ENCODE measurements at regions not wholly inside any gene's neighbourhood (a gene's known extent, or its start where the extent isn't known, plus 50 kb on each side); places are given as distances from the start of the nearest gene placed in this dataset.

- Histone ChIP-seq H3K4me3 (ENCODE audit: low read length, poor library complexity, severe bottlenecking) (no peak overlapping the region), H3K27me3 (ENCODE audit: insufficient read depth, low read length, poor library complexity, severe bottlenecking) (no peaks in the 10 kb centered on the region), H3F3A (ENCODE audit: low read depth) (no peaks in the 10 kb centered on the region), H3K36me3 (ENCODE audit: insufficient read depth, low read length) (no peaks in the 10 kb centered on the region), H3K4me1 (ENCODE audit: insufficient read depth, low read length, poor library complexity, severe bottlenecking) (peaks cover 3% of the 10 kb centered on the region), H2AFZ (ENCODE audit: low read length) (no peak overlapping the region), H3K79me2 (ENCODE audit: insufficient read depth, low read length) (no peaks in the 10 kb centered on the region), H3K4me2 (ENCODE audit: low read depth, low read length, poor library complexity, severe bottlenecking) (no peak overlapping the region), H3K9ac (ENCODE audit: low read depth, low read length, poor library complexity, severe bottlenecking) (no peak overlapping the region), H3K9me3 (ENCODE audit: insufficient read depth, low read depth, low read length) (no peaks in the 10 kb centered on the region), H4K20me1 (ENCODE audit: insufficient read depth, low read length, poor library complexity, severe bottlenecking) (no peaks in the 10 kb centered on the region), H3K9me2 (replicated peaks; ENCODE audit: low read depth, low read length) (no peaks in the 10 kb centered on the region)
- TF ChIP-seq, protein P1, sequence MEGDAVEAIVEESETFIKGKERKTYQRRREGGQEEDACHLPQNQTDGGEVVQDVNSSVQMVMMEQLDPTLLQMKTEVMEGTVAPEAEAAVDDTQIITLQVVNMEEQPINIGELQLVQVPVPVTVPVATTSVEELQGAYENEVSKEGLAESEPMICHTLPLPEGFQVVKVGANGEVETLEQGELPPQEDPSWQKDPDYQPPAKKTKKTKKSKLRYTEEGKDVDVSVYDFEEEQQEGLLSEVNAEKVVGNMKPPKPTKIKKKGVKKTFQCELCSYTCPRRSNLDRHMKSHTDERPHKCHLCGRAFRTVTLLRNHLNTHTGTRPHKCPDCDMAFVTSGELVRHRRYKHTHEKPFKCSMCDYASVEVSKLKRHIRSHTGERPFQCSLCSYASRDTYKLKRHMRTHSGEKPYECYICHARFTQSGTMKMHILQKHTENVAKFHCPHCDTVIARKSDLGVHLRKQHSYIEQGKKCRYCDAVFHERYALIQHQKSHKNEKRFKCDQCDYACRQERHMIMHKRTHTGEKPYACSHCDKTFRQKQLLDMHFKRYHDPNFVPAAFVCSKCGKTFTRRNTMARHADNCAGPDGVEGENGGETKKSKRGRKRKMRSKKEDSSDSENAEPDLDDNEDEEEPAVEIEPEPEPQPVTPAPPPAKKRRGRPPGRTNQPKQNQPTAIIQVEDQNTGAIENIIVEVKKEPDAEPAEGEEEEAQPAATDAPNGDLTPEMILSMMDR (conservative IDR thresholded peaks at IDR 0.05; ENCODE audit: low read length): no peak
- TF ChIP-seq EZH2phosphoT487 (IDR thresholded peaks at IDR 0.05; ENCODE audit: borderline replicate concordance): no peak
These were observed 124.5 kb upstream of the SH3BP4 start for GRCh38 chr2:234827096-234827860.

- H2AFZ ChIP-seq (ENCODE audit: low read length): no peak overlapping the region
- H3K4me1 ChIP-seq (ENCODE audit: insufficient read depth, low read length, poor library complexity, severe bottlenecking): peaks cover 3% of the 10 kb centered on the region
- H3K27me3 ChIP-seq (ENCODE audit: insufficient read depth, low read length, poor library complexity, severe bottlenecking): no peaks in the 10 kb centered on the region
These were observed 125.1 kb upstream of the SH3BP4 start for GRCh38 chr2:234826681-234827080.

DNA sequence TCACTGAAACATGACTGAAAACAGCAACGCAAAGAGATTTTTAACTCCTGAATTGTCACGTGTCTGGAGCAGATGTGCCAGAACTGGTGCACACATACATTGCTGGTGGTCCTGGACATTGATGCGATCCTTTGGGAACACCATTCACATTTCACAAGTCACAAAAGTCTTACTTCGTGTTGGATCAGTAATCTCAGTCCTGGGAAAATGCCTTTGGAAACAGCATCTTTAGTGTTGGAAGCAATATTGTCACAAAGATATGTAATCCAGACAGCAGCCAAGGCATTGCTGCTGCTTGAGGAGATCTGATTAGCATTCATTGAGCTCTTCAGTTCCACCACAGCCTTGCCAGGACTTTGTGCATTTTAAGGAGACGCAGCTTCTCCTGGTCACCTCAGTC is 126.2 kb upstream of the SH3BP4 start:
- H4K20me1 ChIP-seq (ENCODE audit: insufficient read depth, low read length, poor library complexity, severe bottlenecking): no peaks in the 10 kb centered on the region
- TF ChIP-seq EZH2phosphoT487 (IDR thresholded peaks at IDR 0.05; ENCODE audit: borderline replicate concordance): no peak
- TF ChIP-seq, protein P1 (conservative IDR thresholded peaks at IDR 0.05; ENCODE audit: low read length): no peak
- no peaks in the 10 kb centered on the region for H3K36me3 ChIP-seq (ENCODE audit: insufficient read depth, low read length)
- peaks cover 3% of the 10 kb centered on the region for H3K4me1 ChIP-seq (ENCODE audit: insufficient read depth, low read length, poor library complexity, severe bottlenecking)
- H3K79me2 ChIP-seq (ENCODE audit: insufficient read depth, low read length): no peaks in the 10 kb centered on the region
- no peak overlapping the region for H3K9ac ChIP-seq (ENCODE audit: low read depth, low read length, poor library complexity, severe bottlenecking)
- H3K9me3 ChIP-seq (ENCODE audit: insufficient read depth, low read depth, low read length): no peaks in the 10 kb centered on the region
- no peaks in the 10 kb centered on the region for H3K9me2 ChIP-seq (replicated peaks; ENCODE audit: low read depth, low read length)
- no peaks in the 10 kb centered on the region for H3K27me3 ChIP-seq (ENCODE audit: insufficient read depth, low read length, poor library complexity, severe bottlenecking)
- H3F3A ChIP-seq (ENCODE audit: low read depth): no peaks in the 10 kb centered on the region
- H2AFZ ChIP-seq (ENCODE audit: low read length): no peak overlapping the region
- no peak overlapping the region for H3K4me2 ChIP-seq (ENCODE audit: low read depth, low read length, poor library complexity, severe bottlenecking)
- no peak overlapping the region for H3K4me3 ChIP-seq (ENCODE audit: low read length, poor library complexity, severe bottlenecking)

More at GRCh38 chr2:234826681-234827080, 125.1 kb upstream of the SH3BP4 start:
- H3K9me2 ChIP-seq (replicated peaks; ENCODE audit: low read depth, low read length): no peaks in the 10 kb centered on the region
- no peaks in the 10 kb centered on the region for H3F3A ChIP-seq (ENCODE audit: low read depth)
- no peak overlapping the region for H3K9ac ChIP-seq (ENCODE audit: low read depth, low read length, poor library complexity, severe bottlenecking)
- H3K4me2 ChIP-seq (ENCODE audit: low read depth, low read length, poor library complexity, severe bottlenecking): no peak overlapping the region
- no peaks in the 10 kb centered on the region for H3K36me3 ChIP-seq (ENCODE audit: insufficient read depth, low read length)
- H3K4me3 ChIP-seq (ENCODE audit: low read length, poor library complexity, severe bottlenecking): no peak overlapping the region
- H3K79me2 ChIP-seq (ENCODE audit: insufficient read depth, low read length): no peaks in the 10 kb centered on the region
- TF ChIP-seq EZH2phosphoT487 (IDR thresholded peaks at IDR 0.05; ENCODE audit: borderline replicate concordance): no peak
- TF ChIP-seq, protein P1 (conservative IDR thresholded peaks at IDR 0.05; ENCODE audit: low read length): no peak
- no peaks in the 10 kb centered on the region for H4K20me1 ChIP-seq (ENCODE audit: insufficient read depth, low read length, poor library complexity, severe bottlenecking)
- no peaks in the 10 kb centered on the region for H3K9me3 ChIP-seq (ENCODE audit: insufficient read depth, low read depth, low read length)

All from Loucy (cell line).